ENCODE measurements at regions not wholly inside any gene's neighbourhood (a gene's known extent, or its start where the extent isn't known, plus 50 kb on each side); places are given as distances from the start of the nearest gene placed in this dataset.

DNA sequence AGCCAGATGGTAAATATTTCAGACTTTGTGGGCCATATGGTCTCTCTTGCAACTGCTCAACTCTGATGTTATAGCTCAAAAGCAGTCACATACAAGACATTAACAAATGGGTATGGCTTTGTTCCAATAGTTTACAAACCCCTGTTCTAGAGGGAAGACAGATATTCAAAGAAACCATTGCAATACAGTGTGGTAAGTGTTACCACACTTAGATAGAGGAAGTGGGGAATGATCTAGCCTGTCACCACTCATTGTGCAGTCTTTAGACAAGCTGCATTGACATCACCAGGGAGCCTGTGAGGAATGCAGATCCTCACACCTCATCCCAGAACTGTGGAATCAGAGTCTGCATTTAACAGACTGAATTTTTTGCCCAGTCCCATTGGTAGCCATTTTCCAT is 80.0 kb upstream of the RGS6 start:
- no peak for TF ChIP-seq POLR2AphosphoS5 (IDR thresholded peaks at IDR 0.05; ENCODE audit: insufficient read depth, low read depth, low read length)
- TF ChIP-seq, protein P1, sequence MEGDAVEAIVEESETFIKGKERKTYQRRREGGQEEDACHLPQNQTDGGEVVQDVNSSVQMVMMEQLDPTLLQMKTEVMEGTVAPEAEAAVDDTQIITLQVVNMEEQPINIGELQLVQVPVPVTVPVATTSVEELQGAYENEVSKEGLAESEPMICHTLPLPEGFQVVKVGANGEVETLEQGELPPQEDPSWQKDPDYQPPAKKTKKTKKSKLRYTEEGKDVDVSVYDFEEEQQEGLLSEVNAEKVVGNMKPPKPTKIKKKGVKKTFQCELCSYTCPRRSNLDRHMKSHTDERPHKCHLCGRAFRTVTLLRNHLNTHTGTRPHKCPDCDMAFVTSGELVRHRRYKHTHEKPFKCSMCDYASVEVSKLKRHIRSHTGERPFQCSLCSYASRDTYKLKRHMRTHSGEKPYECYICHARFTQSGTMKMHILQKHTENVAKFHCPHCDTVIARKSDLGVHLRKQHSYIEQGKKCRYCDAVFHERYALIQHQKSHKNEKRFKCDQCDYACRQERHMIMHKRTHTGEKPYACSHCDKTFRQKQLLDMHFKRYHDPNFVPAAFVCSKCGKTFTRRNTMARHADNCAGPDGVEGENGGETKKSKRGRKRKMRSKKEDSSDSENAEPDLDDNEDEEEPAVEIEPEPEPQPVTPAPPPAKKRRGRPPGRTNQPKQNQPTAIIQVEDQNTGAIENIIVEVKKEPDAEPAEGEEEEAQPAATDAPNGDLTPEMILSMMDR (IDR thresholded peaks at IDR 0.05; ENCODE audit: extremely low read depth in 1 of 2, insufficient read depth in 1 of 2, low read depth in 1 of 2, low read length in 2 of 2), result no peak
- TF ChIP-seq EZH2 (IDR thresholded peaks at IDR 0.05; ENCODE audit: borderline replicate concordance, low read depth, low read length, severe bottlenecking), result no peak
- TF ChIP-seq GATA2 (IDR thresholded peaks at IDR 0.05; ENCODE audit: insufficient read depth, insufficient read length, low read depth, low read length), result no peak
